Kidney (tissue), 13 donors: ENCODE measurements at regions not wholly inside any gene's neighbourhood (a gene's known extent, or its start where the extent isn't known, plus 50 kb on each side); places are given as distances from the start of the nearest gene placed in this dataset.

ENCODE experiments used
- DNase-seq, 5 donors: peaks; one replicate each; pipeline ENCODE4 v3.0.0-alpha.2; 2013 to 2020
- FAIRE-seq: peaks from 2 replicates; lab custom pipeline; 2012; peaks lifted over from hg19 to GRCh38; lab: Jason Lieb, UNC
- H3K27ac ChIP-seq, 2 donors: one replicate each; pipeline ENCODE4 v1.7.0; 2013; ENCODE audit warnings: low read depth in 2 of 2, low read length in 2 of 2, inconsistent platforms in 1 of 2
- H3K27me3 ChIP-seq: one replicate; pipeline ENCODE4 v1.7.1; 2013; ENCODE audit warnings: low read length, inconsistent platforms; ENCODE audit not compliant: control insufficient read depth, insufficient read depth
- H3K36me3 ChIP-seq, 3 donors: one replicate each; pipeline versions ENCODE4 v1.7.0 to v1.7.1; 2013; ENCODE audit warnings: low read length in 3 of 3, control low read depth in 1 of 3, inconsistent platforms in 1 of 3; ENCODE audit not compliant: insufficient read depth in 3 of 3, control insufficient read depth in 2 of 3
- H3K4me1 ChIP-seq, 3 donors: one replicate each; pipeline versions ENCODE4 v1.7.0 to v1.7.1; 2013; ENCODE audit warnings: low read length in 3 of 3, inconsistent platforms in 1 of 3, low read depth in 1 of 3; ENCODE audit not compliant: control insufficient read depth in 2 of 3, insufficient read depth in 2 of 3
- H3K4me3 ChIP-seq, 3 donors: one replicate each; pipeline versions ENCODE4 v1.7.0 to v1.8.1; 2013; ENCODE audit warnings: low read length in 3 of 3, control low read depth in 1 of 3, inconsistent platforms in 1 of 3
- H3K9ac ChIP-seq, 3 donors: one replicate each; pipeline versions ENCODE4 v1.7.0 to v1.7.1; 2013; ENCODE audit warnings: low read length in 3 of 3, control low read depth in 1 of 3, inconsistent platforms in 1 of 3
- H3K9me3 ChIP-seq, 3 donors: one replicate each; pipeline versions ENCODE4 v1.7.0 to v1.7.1; 2013; ENCODE audit warnings: low read length in 3 of 3, control low read depth in 1 of 3, inconsistent platforms in 1 of 3; ENCODE audit not compliant: control insufficient read depth in 2 of 3, insufficient read depth in 1 of 3
- intact Hi-C: fragments of 100-400 bp; cut with DNase I; formaldehyde crosslinking; loops from one replicate; pipeline ENCODE4 v1.11.1; 2022
- TF ChIP-seq, protein P1 (sequence below): IDR thresholded peaks from 3 replicates; pipeline ENCODE4 v1.5.1; 2012; ENCODE audit warnings: mild to moderate bottlenecking, moderate library complexity, borderline replicate concordance; ENCODE audit not compliant: insufficient read depth; ENCODE audit errors: extremely low read depth
- donor health status: control.
- donor health status: control.
- donor health status: control.
- donor health status: control.
- donor health status: control.
- donor health status: DM: yes; HTN: yes; CAD: no.
- donor health status: Normal renal cell carcinoma (clear cell type).

GRCh38 chr9:8235489-8235888 lies 435.9 kb upstream of the DMAC1 start:
- Histone ChIP-seq H3K36me3 (no peaks in the 10 kb centered on the region), H3K4me1 (no peaks in the 10 kb centered on the region), H3K9ac (no peak overlapping the region), H3K9me3 (no peaks in the 10 kb centered on the region), H3K27me3 (no peaks in the 10 kb centered on the region), H3K27ac (no peak overlapping the region), H3K4me3 (no peak overlapping the region)
- intact Hi-C loops: no loop called here
- no peak for DNase-seq
- TF ChIP-seq, protein P1, sequence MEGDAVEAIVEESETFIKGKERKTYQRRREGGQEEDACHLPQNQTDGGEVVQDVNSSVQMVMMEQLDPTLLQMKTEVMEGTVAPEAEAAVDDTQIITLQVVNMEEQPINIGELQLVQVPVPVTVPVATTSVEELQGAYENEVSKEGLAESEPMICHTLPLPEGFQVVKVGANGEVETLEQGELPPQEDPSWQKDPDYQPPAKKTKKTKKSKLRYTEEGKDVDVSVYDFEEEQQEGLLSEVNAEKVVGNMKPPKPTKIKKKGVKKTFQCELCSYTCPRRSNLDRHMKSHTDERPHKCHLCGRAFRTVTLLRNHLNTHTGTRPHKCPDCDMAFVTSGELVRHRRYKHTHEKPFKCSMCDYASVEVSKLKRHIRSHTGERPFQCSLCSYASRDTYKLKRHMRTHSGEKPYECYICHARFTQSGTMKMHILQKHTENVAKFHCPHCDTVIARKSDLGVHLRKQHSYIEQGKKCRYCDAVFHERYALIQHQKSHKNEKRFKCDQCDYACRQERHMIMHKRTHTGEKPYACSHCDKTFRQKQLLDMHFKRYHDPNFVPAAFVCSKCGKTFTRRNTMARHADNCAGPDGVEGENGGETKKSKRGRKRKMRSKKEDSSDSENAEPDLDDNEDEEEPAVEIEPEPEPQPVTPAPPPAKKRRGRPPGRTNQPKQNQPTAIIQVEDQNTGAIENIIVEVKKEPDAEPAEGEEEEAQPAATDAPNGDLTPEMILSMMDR: no peak
- FAIRE-seq: no peak

DNA sequence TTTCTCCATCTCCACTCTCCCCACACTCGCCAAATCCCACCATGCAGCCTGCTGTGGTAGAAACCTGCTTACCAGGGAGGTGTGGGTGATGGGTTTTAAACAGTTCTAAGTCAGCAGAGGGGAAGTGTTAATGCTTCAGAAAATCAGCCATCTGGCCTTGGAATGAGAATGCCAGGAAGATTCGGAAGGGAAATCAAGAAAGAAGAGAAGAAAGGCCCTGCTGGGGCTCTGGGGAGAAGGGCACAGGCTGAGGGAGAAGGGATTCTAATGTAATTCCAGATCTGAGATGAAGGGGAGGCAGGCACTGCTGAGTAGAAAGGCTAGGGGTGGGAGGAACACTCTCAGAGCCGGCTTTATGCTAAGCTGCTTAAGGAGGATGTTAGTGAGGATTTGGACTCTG lies 434.7 kb upstream of the DMAC1 start:
- TF ChIP-seq, protein P1: no peak
- Histone ChIP-seq H3K36me3 (no peaks in the 10 kb centered on the region), H3K9me3 (no peaks in the 10 kb centered on the region), H3K4me1 (no peaks in the 10 kb centered on the region), H3K27me3 (no peaks in the 10 kb centered on the region), H3K27ac (no peak overlapping the region), H3K9ac (no peak overlapping the region), H3K4me3 (no peak overlapping the region)
- no peak for FAIRE-seq
- DNase-seq: no peak
- intact Hi-C loops: no loop called here

- intact Hi-C loops: no loop called here
- no peaks in the 10 kb centered on the region for H3K27me3 ChIP-seq
- FAIRE-seq: no peak
These were observed 433.1 kb upstream of the DMAC1 start for GRCh38 chr9:8232726-8233125.

More at GRCh38 chr9:8232726-8233125, 433.1 kb upstream of the DMAC1 start:
- TF ChIP-seq, protein P1: no peak
- no peaks in the 10 kb centered on the region for H3K4me1 ChIP-seq
- no peaks in the 10 kb centered on the region for H3K9me3 ChIP-seq
- no peak overlapping the region for H3K4me3 ChIP-seq
- H3K9ac ChIP-seq: no peak overlapping the region
- no peaks in the 10 kb centered on the region for H3K36me3 ChIP-seq
- DNase-seq: no peak
- no peak overlapping the region for H3K27ac ChIP-seq
